NB4 (cell line): ENCODE measurements at regions not wholly inside any gene's neighbourhood (a gene's known extent, or its start where the extent isn't known, plus 50 kb on each side); places are given as distances from the start of the nearest gene placed in this dataset.

Experiments
- CTCF ChIP-seq: IDR thresholded peaks from one replicate; pipeline ENCODE4 v1.5.1; 2012; ENCODE audit warnings: low read depth, low read length
- MAX ChIP-seq: IDR thresholded peaks from 2 replicates; pipeline ENCODE4 v1.6.1; 2011; ENCODE audit warnings: low read depth, low read length
- POLR2A ChIP-seq: IDR thresholded peaks from 2 replicates; pipeline ENCODE4 v1.6.1; 2011; ENCODE audit warnings: mild to moderate bottlenecking; ENCODE audit not compliant: insufficient read length; ENCODE audit errors: extremely low read depth

- TF ChIP-seq CTCF (no peak), POLR2A (no peak), MAX (no peak)
These were observed 215.0 kb downstream of the USP6NL start for GRCh38 chr10:11396311-11396955.
